ENCODE measurements at regions not wholly inside any gene's neighbourhood (a gene's known extent, or its start where the extent isn't known, plus 50 kb on each side); places are given as distances from the start of the nearest gene placed in this dataset.

- H3K9me3 Mint-ChIP-seq, result no peaks in the 10 kb centered on the region
- H3K36me3 Mint-ChIP-seq, result no peaks in the 10 kb centered on the region
- no peak overlapping the region for H3K4me3 Mint-ChIP-seq
- DNase-seq, result no peak
- H3K4me1 Mint-ChIP-seq, result peaks cover 18 to 38% (median 31%) of the 10 kb centered on the region in 3 donors
- ATAC-seq (ENCODE audit: low read depth in 2 of 2), result no peak
- peak overlapping the region in 4 of 6 donors; percentile 8 to 86 (median 36) for H3K27ac Mint-ChIP-seq
- no peaks in the 10 kb centered on the region for H3K27me3 Mint-ChIP-seq
These were observed 559.9 kb downstream of the TLE4 start for GRCh38 chr9:80131627-80132026.

DNA sequence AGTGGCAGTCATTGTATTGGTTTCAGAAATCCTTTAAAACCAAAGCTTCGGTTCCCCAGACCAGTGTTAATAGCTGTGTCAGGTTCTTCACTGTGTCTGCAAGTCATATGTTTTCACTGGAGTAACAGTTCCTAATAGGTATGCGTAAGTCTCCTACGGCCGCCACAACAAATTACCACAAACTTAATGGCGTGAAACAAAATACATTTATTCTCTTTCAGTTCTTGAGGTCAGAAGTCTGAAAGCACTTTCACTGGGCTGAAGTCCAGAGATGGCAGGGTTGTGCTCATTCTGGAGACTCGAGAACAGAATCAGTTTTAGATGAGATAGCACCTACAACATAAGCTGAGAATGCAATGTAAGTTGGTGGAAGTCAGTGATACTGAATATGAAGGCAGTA lies 556.2 kb downstream of the TLE4 start:
- Mint-ChIP-seq H3K4me1 (peaks cover 9 to 11% (median 10%) of the 10 kb centered on the region in 3 donors), H3K9me3 (no peaks in the 10 kb centered on the region), H3K4me3 (no peak overlapping the region), H3K27me3 (no peaks in the 10 kb centered on the region), H3K27ac (peak overlapping the region in 2 of 6 donors; percentile 7 to 51), H3K36me3 (no peaks in the 10 kb centered on the region)
- ATAC-seq (ENCODE audit: low read depth in 2 of 2) (no peak), DNase-seq (no peak)

GRCh38 chr9:80125731-80126264 lies 554.0 kb downstream of the TLE4 start:
- no peak for ATAC-seq (ENCODE audit: low read depth in 2 of 2)
- Mint-ChIP-seq H3K4me3 (peak overlapping the region in 1 of 8 donors; percentile 68), H3K27ac (peak overlapping the region in 1 of 6 donors; percentile 14)

GRCh38 chr9:80117031-80117430 lies 545.3 kb downstream of the TLE4 start:
- ATAC-seq (ENCODE audit: low read depth in 2 of 2) (peak in 1 of 2 donors; percentile 28), DNase-seq (no peak)
- Mint-ChIP-seq H3K9me3 (peaks cover 4 to 25% (median 17%) of the 10 kb centered on the region in 7 donors), H3K36me3 (peaks cover 0 to 16% of the 10 kb centered on the region in 2 donors), H3K4me1 (peaks cover 0 to 17% (median 0%) of the 10 kb centered on the region in 3 donors), H3K4me3 (peak overlapping the region in 1 of 8 donors; percentile 47), H3K27me3 (no peaks in the 10 kb centered on the region), H3K27ac (no peak overlapping the region)

More at GRCh38 chr9:80125731-80126264, 554.0 kb downstream of the TLE4 start:
- no peaks in the 10 kb centered on the region for H3K36me3 Mint-ChIP-seq
- no peak for DNase-seq
- H3K9me3 Mint-ChIP-seq, result peaks cover 0 to 2% (median 0%) of the 10 kb centered on the region in 7 donors
- H3K27me3 Mint-ChIP-seq, result no peaks in the 10 kb centered on the region
- H3K4me1 Mint-ChIP-seq, result peaks cover 4 to 5% (median 5%) of the 10 kb centered on the region in 3 donors

DNA sequence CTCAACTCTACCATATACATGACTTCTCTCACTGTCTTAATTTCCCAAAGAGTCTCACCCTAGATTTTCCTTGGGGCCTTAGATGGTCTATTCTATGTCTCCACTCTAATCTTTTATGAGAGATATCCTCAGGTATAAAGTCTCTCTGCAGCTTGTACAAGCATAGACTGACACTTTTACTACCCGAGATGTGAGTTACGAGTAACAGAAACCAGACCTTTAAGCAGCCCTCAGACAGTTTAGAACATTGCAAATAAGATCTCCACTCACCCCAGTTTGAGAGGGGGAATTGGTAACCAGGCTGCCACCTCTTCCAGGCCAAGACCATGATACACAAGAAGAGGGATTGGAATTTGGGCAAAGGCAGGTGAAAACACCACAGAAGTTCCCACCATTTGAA lies 542.5 kb downstream of the TLE4 start:
- H3K9me3 Mint-ChIP-seq, result peaks cover 4 to 26% (median 17%) of the 10 kb centered on the region in 7 donors
- H3K36me3 Mint-ChIP-seq, result peaks cover 0 to 16% of the 10 kb centered on the region in 2 donors
- ATAC-seq (ENCODE audit: low read depth in 2 of 2) (no peak), DNase-seq (no peak)
- H3K4me3 Mint-ChIP-seq, result no peak overlapping the region
- no peaks in the 10 kb centered on the region for H3K27me3 Mint-ChIP-seq
- no peak overlapping the region for H3K27ac Mint-ChIP-seq
- H3K4me1 Mint-ChIP-seq, result peaks cover 9 to 27% (median 10%) of the 10 kb centered on the region in 3 donors

GRCh38 chr9:80107931-80108660 lies 536.3 kb downstream of the TLE4 start:
- Mint-ChIP-seq H3K9me3 (peaks cover 0 to 8% (median 3%) of the 10 kb centered on the region in 7 donors), H3K27me3 (no peaks in the 10 kb centered on the region), H3K27ac (no peak overlapping the region), H3K36me3 (no peaks in the 10 kb centered on the region), H3K4me1 (peaks cover 9 to 10% (median 10%) of the 10 kb centered on the region in 3 donors), H3K4me3 (no peak overlapping the region)
- ATAC-seq (ENCODE audit: low read depth in 2 of 2) (no peak), DNase-seq (no peak)

GRCh38 chr9:80097476-80097875 lies 525.7 kb downstream of the TLE4 start:
- H3K4me1 Mint-ChIP-seq, result no peaks in the 10 kb centered on the region
- no peaks in the 10 kb centered on the region for H3K27me3 Mint-ChIP-seq
- peaks cover 0 to 2% (median 0%) of the 10 kb centered on the region in 7 donors for H3K9me3 Mint-ChIP-seq
- H3K36me3 Mint-ChIP-seq, result no peaks in the 10 kb centered on the region
- no peak overlapping the region for H3K4me3 Mint-ChIP-seq
- ATAC-seq (ENCODE audit: low read depth in 2 of 2), result no peak
- DNase-seq, result no peak
- H3K27ac Mint-ChIP-seq, result peak overlapping the region in 1 of 6 donors; percentile 75

GRCh38 chr9:80094176-80094771 lies 522.5 kb downstream of the TLE4 start:
- Mint-ChIP-seq H3K27me3 (no peaks in the 10 kb centered on the region), H3K36me3 (no peaks in the 10 kb centered on the region), H3K9me3 (peaks cover 0 to 2% (median 0%) of the 10 kb centered on the region in 7 donors), H3K27ac (no peak overlapping the region), H3K4me3 (no peak overlapping the region), H3K4me1 (no peaks in the 10 kb centered on the region)
- ATAC-seq (ENCODE audit: low read depth in 2 of 2) (no peak), DNase-seq (no peak)

- H3K4me1 Mint-ChIP-seq, result no peaks in the 10 kb centered on the region
- H3K27ac Mint-ChIP-seq, result no peak overlapping the region
- ATAC-seq (ENCODE audit: low read depth in 2 of 2) (no peak), DNase-seq (no peak)
- no peaks in the 10 kb centered on the region for H3K27me3 Mint-ChIP-seq
- H3K36me3 Mint-ChIP-seq, result no peaks in the 10 kb centered on the region
- no peak overlapping the region for H3K4me3 Mint-ChIP-seq
- H3K9me3 Mint-ChIP-seq, result peaks cover 0 to 2% (median 0%) of the 10 kb centered on the region in 7 donors
These were observed 521.9 kb downstream of the TLE4 start for GRCh38 chr9:80093695-80094094.

GRCh38 chr9:80091526-80091925 lies 519.8 kb downstream of the TLE4 start:
- Mint-ChIP-seq H3K9me3 (peaks cover 0 to 2% (median 0%) of the 10 kb centered on the region in 7 donors), H3K4me3 (no peak overlapping the region), H3K36me3 (no peaks in the 10 kb centered on the region), H3K27ac (no peak overlapping the region), H3K4me1 (peaks cover 9 to 16% (median 10%) of the 10 kb centered on the region in 3 donors), H3K27me3 (no peaks in the 10 kb centered on the region)
- DNase-seq (no peak), ATAC-seq (ENCODE audit: low read depth in 2 of 2) (no peak)

DNA sequence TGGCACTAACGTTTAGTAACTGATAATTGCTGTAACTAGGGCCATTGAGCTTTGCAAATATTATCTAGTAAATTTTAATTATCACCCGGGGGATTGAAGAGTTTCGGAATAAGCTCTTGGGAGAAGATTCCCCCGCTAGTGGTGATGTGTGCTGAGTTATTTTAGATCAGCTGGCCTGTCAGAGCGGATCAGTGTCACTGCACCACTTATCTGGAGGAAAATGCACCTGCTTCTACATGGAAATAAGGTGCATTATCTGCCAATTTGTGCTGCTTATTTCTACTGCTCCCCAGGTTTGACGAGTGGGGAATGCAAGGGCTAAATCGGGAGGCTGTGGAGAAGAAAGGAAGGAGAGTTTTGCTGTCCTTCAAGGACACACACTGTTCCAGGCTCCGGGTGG lies 518.6 kb downstream of the TLE4 start:
- ATAC-seq (ENCODE audit: low read depth in 2 of 2) (no peak), DNase-seq (no peak)
- H3K27me3 Mint-ChIP-seq, result no peaks in the 10 kb centered on the region
- peaks cover 17 to 27% (median 20%) of the 10 kb centered on the region in 3 donors for H3K4me1 Mint-ChIP-seq
- peak overlapping the region in 1 of 6 donors; percentile 12 for H3K27ac Mint-ChIP-seq
- peaks cover 0 to under 1% (median 0%) of the 10 kb centered on the region in 7 donors for H3K9me3 Mint-ChIP-seq
- H3K36me3 Mint-ChIP-seq, result no peaks in the 10 kb centered on the region
- no peak overlapping the region for H3K4me3 Mint-ChIP-seq

GRCh38 chr9:80086822-80087345 lies 515.1 kb downstream of the TLE4 start:
- Mint-ChIP-seq H3K4me1 (peaks cover 26 to 40% (median 31%) of the 10 kb centered on the region in 3 donors), H3K27ac (peak overlapping the region in 3 of 6 donors; percentile 0 to 60 (median 24)), H3K36me3 (no peaks in the 10 kb centered on the region), H3K9me3 (peaks cover 0 to 2% (median 0%) of the 10 kb centered on the region in 7 donors), H3K27me3 (no peaks in the 10 kb centered on the region), H3K4me3 (peak overlapping the region in 5 of 8 donors; percentile 16 to 66 (median 27))
- ATAC-seq (ENCODE audit: low read depth in 2 of 2) (peak in 1 of 2 donors; percentile 16), DNase-seq (no peak)

GRCh38 chr9:80086386-80086785 lies 514.6 kb downstream of the TLE4 start:
- Mint-ChIP-seq H3K27ac (peak overlapping the region in 4 of 6 donors; percentile 17 to 76 (median 40)), H3K4me1 (peaks cover 28 to 43% (median 35%) of the 10 kb centered on the region in 3 donors), H3K36me3 (no peaks in the 10 kb centered on the region), H3K9me3 (peaks cover 0 to 2% (median 0%) of the 10 kb centered on the region in 7 donors), H3K27me3 (no peaks in the 10 kb centered on the region), H3K4me3 (peak overlapping the region in 5 of 8 donors; percentile 6 to 65 (median 19))
- no peak for DNase-seq
- no peak for ATAC-seq (ENCODE audit: low read depth in 2 of 2)

Data from naive B cell (primary cell).